CD14-positive monocyte (primary cell): ENCODE measurements at regions not wholly inside any gene's neighbourhood (a gene's known extent, or its start where the extent isn't known, plus 50 kb on each side); places are given as distances from the start of the nearest gene placed in this dataset.

ENCODE experiments used
- DNase-seq, 3 donors: peaks; one replicate each; pipeline ENCODE4 v3.0.0-alpha.2; 2011 to 2022
- H2AFZ ChIP-seq: 2 replicates; pipeline ENCODE4 v1.6.0; 2012; ENCODE audit warnings: mild to moderate bottlenecking, low read depth, low read length, inconsistent platforms; ENCODE audit not compliant: insufficient read depth, poor library complexity, severe bottlenecking
- H3K27ac ChIP-seq, 2 donors: 1 replicate in 1 of 2; 2 replicates in 1 of 2; pipeline ENCODE4 v1.5.1; 2012 to 2013; ENCODE audit warnings: low read length in 2 of 2, control low read depth in 1 of 2, inconsistent platforms in 1 of 2, low read depth in 1 of 2, mild to moderate bottlenecking in 1 of 2
- H3K27me3 ChIP-seq, 2 donors: one replicate each; pipeline versions ENCODE4 v1.6.0 to v1.6.1; 2011 to 2013; ENCODE audit warnings: low read length in 2 of 2; ENCODE audit not compliant: control insufficient read depth in 2 of 2, insufficient read depth in 2 of 2
- H3K36me3 ChIP-seq, 2 donors: replicated peaks in 1 of 2; 1 replicate in 1 of 2; 2 replicates in 1 of 2; pipeline versions ENCODE4 v1.5.1 to v1.6.1; 2012 to 2013; ENCODE audit warnings: low read length in 2 of 2, control low read depth in 1 of 2, inconsistent platforms in 1 of 2, mild to moderate bottlenecking in 1 of 2; ENCODE audit not compliant: insufficient read depth in 2 of 2, control insufficient read depth in 1 of 2
- H3K4me1 ChIP-seq, 2 donors: 1 replicate in 1 of 2; 2 replicates in 1 of 2; pipeline versions ENCODE4 v1.5.1 to v1.6.1; 2012 to 2013; ENCODE audit warnings: low read length in 2 of 2, control low read depth in 1 of 2, inconsistent platforms in 1 of 2, mild to moderate bottlenecking in 1 of 2, moderate library complexity in 1 of 2; ENCODE audit not compliant: insufficient read depth in 2 of 2, control insufficient read depth in 1 of 2
- H3K4me2 ChIP-seq: replicated peaks from 2 replicates; pipeline ENCODE3; 2012; ENCODE audit warnings: low read length, moderate library complexity, mild to moderate bottlenecking; ENCODE audit not compliant: poor library complexity, severe bottlenecking; ENCODE audit errors: extremely low read depth
- H3K4me3 ChIP-seq, 3 experiments: fragments of 200-600 bp in 1 of 3; sonication (generic) in 1 of 3; replicated peaks in 1 of 3; 1 replicate in 2 of 3; 2 replicates in 1 of 3; pipeline ENCODE4 v1.5.1; 2011 to 2013; ENCODE audit warnings: low read length in 3 of 3, mild to moderate bottlenecking in 3 of 3, control low read depth in 2 of 3, low read depth in 2 of 3, inconsistent platforms in 1 of 3, moderate library complexity in 1 of 3
- H3K79me2 ChIP-seq: 2 replicates; pipeline ENCODE4 v1.6.0; 2012; ENCODE audit warnings: mild to moderate bottlenecking, control low read depth, inconsistent platforms, low read length, moderate library complexity; ENCODE audit not compliant: insufficient read depth
- H3K9ac ChIP-seq: 2 replicates; pipeline ENCODE4 v1.6.0; 2017; ENCODE audit warnings: low read length, mild to moderate bottlenecking; ENCODE audit not compliant: insufficient read depth, poor library complexity, severe bottlenecking
- H3K9me3 ChIP-seq, 2 donors: replicated peaks in 1 of 2; 1 replicate in 1 of 2; 2 replicates in 1 of 2; pipeline versions ENCODE4 v1.5.1 to v1.6.1; 2012 to 2013; ENCODE audit warnings: low read length in 2 of 2, control low read depth in 1 of 2; ENCODE audit not compliant: control insufficient read depth in 1 of 2, insufficient read depth in 1 of 2
- H4K20me1 ChIP-seq: 2 replicates; pipeline ENCODE4 v1.6.0; 2012; ENCODE audit warnings: mild to moderate bottlenecking, low read length, control low read depth, moderate library complexity; ENCODE audit not compliant: insufficient read depth
- H3K27ac Mint-ChIP-seq, 7 donors: one replicate each; pipeline ENCODE4 v1.8.0; 2020; ENCODE audit warnings: mild to moderate bottlenecking in 7 of 7, mixed read lengths in 7 of 7, moderate library complexity in 6 of 7, inconsistent platforms in 2 of 7
- H3K27me3 Mint-ChIP-seq, 3 donors: one replicate each; pipeline ENCODE4 v1.8.0; 2021 to 2022; ENCODE audit warnings: low read depth in 3 of 3, mild to moderate bottlenecking in 3 of 3, mixed read lengths in 3 of 3, moderate library complexity in 3 of 3, inconsistent platforms in 1 of 3
- H3K36me3 Mint-ChIP-seq, 2 donors: one replicate each; pipeline ENCODE4 v1.8.0; 2020; ENCODE audit warnings: mixed read lengths in 2 of 2, inconsistent platforms in 1 of 2, mild to moderate bottlenecking in 1 of 2
- H3K4me1 Mint-ChIP-seq: one replicate; pipeline ENCODE4 v1.8.0; 2020; ENCODE audit warnings: mild to moderate bottlenecking, mixed read lengths
- H3K4me3 Mint-ChIP-seq, 2 donors: one replicate each; pipeline ENCODE4 v1.8.0; 2020; ENCODE audit warnings: mild to moderate bottlenecking in 2 of 2, mixed read lengths in 2 of 2, moderate library complexity in 1 of 2
- H3K9me3 Mint-ChIP-seq, 7 donors: one replicate each; pipeline ENCODE4 v1.8.0; 2020 to 2022; ENCODE audit warnings: mixed read lengths in 7 of 7, mild to moderate bottlenecking in 6 of 7, moderate library complexity in 6 of 7, inconsistent platforms in 2 of 7
- WGBS: methylation state at CpG from one replicate; pipeline ENCODE4 v1.1.5; 2013; ENCODE audit warnings: missing lambda C conversion rate; ENCODE audit not compliant: insufficient coverage; 5-methylcytosine and 5-hydroxymethylcytosine counted together
- intact Hi-C, 2 donors: fragments of 100-400 bp; cut with micrococcal nuclease; formaldehyde crosslinking; loops; one replicate each; pipeline versions ENCODE4 v1.15.0 to v1.15.1; 2023
- TF ChIP-seq, protein P1 (sequence below): fragments of 200-600 bp; IDR thresholded peaks from one replicate; pipeline ENCODE4 v1.8.0; 2022; ENCODE audit warnings: antibody characterized with exemption, mild to moderate bottlenecking

DNA sequence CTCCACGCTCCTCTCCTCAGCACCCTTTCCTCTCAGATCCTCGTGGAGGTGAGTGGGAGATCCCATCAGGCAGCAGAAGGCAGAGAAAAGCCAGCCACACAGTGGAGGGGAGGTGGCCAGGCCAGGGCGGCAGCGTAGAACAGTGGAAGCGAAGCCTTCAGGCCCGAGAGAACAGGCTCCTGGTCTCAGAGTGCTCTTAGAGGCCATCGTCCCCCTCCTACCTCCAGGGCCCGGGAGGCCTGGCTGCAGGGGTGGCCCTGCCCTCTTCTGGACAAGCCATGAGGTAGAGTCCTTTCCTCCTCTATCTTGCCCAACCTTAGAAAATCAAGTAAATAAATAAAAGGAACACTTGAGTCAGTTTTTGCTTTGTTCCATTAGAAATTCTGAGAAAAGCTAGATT is 202.0 kb downstream of the KATNAL1 start:
- intact Hi-C loops = loop anchor here in 1 of 2 donors (10.0 kb wide), 1 partner anchor 511 kb away; the partner anchor contains the start of gene SLC7A1
- no peak overlapping the region for H3K9ac ChIP-seq
- DNase-seq = no peak
- no peaks in the 10 kb centered on the region for H3K36me3 ChIP-seq
- Mint-ChIP-seq H3K4me1 (peaks cover 36% of the 10 kb centered on the region), H3K9me3 (peaks cover 0 to 2% (median 0%) of the 10 kb centered on the region in 7 donors), H3K36me3 (no peaks in the 10 kb centered on the region), H3K4me3 (no peak overlapping the region), H3K27me3 (no peaks in the 10 kb centered on the region), H3K27ac (no peak overlapping the region)
- no CpG with 5 or more reads among the region's 8 CpGs for WGBS
- H3K79me2 ChIP-seq = no peaks in the 10 kb centered on the region
- H3K4me3 ChIP-seq = no peak overlapping the region
- H3K4me1 ChIP-seq = peaks cover 29 to 40% of the 10 kb centered on the region in 2 donors
- H3K4me2 ChIP-seq = no peak overlapping the region
- TF ChIP-seq, protein P1, sequence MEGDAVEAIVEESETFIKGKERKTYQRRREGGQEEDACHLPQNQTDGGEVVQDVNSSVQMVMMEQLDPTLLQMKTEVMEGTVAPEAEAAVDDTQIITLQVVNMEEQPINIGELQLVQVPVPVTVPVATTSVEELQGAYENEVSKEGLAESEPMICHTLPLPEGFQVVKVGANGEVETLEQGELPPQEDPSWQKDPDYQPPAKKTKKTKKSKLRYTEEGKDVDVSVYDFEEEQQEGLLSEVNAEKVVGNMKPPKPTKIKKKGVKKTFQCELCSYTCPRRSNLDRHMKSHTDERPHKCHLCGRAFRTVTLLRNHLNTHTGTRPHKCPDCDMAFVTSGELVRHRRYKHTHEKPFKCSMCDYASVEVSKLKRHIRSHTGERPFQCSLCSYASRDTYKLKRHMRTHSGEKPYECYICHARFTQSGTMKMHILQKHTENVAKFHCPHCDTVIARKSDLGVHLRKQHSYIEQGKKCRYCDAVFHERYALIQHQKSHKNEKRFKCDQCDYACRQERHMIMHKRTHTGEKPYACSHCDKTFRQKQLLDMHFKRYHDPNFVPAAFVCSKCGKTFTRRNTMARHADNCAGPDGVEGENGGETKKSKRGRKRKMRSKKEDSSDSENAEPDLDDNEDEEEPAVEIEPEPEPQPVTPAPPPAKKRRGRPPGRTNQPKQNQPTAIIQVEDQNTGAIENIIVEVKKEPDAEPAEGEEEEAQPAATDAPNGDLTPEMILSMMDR = no peak
- H3K27me3 ChIP-seq = no peaks in the 10 kb centered on the region
- no peaks in the 10 kb centered on the region for H3K9me3 ChIP-seq
- no peaks in the 10 kb centered on the region for H4K20me1 ChIP-seq
- no peak overlapping the region for H3K27ac ChIP-seq
- no peak overlapping the region for H2AFZ ChIP-seq

- no peaks in the 10 kb centered on the region for H3K36me3 Mint-ChIP-seq
- Histone ChIP-seq H3K27me3 (no peaks in the 10 kb centered on the region), H2AFZ (no peak overlapping the region), H3K79me2 (no peaks in the 10 kb centered on the region), H3K4me1 (peaks cover 29 to 38% of the 10 kb centered on the region in 2 donors), H3K4me3 (no peak overlapping the region), H3K9me3 (no peaks in the 10 kb centered on the region), H3K27ac (no peak overlapping the region), H3K4me2 (no peak overlapping the region), H3K36me3 (no peaks in the 10 kb centered on the region), H3K9ac (no peak overlapping the region), H4K20me1 (no peaks in the 10 kb centered on the region)
- TF ChIP-seq, protein P1 = no peak
- no peak overlapping the region for H3K27ac Mint-ChIP-seq
- 3% methylated on average over 4 of the region's 5 CpGs for WGBS
- intact Hi-C loops = loop anchor here in 1 of 2 donors (10.0 kb wide), 1 partner anchor 508 kb away; the partner anchor contains the start of gene SLC7A1
- peak in 2 of 3 donors; percentile 15 to 17 for DNase-seq
- peaks cover 0 to 3% (median 0%) of the 10 kb centered on the region in 3 donors for H3K27me3 Mint-ChIP-seq
- H3K4me1 Mint-ChIP-seq = peaks cover 34% of the 10 kb centered on the region
- H3K9me3 Mint-ChIP-seq = peaks cover 0 to 2% (median 0%) of the 10 kb centered on the region in 7 donors
- H3K4me3 Mint-ChIP-seq = no peak overlapping the region
Measured at GRCh38 chr13:30103161-30103840, 204.1 kb downstream of the KATNAL1 start.
